HG03520 (cell line): ENCODE measurements at regions not wholly inside any gene's neighbourhood (a gene's known extent, or its start where the extent isn't known, plus 50 kb on each side); places are given as distances from the start of the nearest gene placed in this dataset.
"Not testable (repeated sequence)": the region's sequence is repeated elsewhere in the genome, so short reads cannot be mapped to it uniquely, and the experiment has no call there.

Experiments
- ATAC-seq: cut with Tn5 transposase; IDR thresholded peaks from one replicate; pipeline ENCODE4 v1.9.1; 2021; ENCODE audit warnings: mild to moderate bottlenecking, moderate library complexity; ENCODE audit not compliant: unreplicated experiment

GRCh38 chr3:127045435-127046045 lies 62.6 kb downstream of the PLXNA1 start:
- no peak for ATAC-seq

DNA sequence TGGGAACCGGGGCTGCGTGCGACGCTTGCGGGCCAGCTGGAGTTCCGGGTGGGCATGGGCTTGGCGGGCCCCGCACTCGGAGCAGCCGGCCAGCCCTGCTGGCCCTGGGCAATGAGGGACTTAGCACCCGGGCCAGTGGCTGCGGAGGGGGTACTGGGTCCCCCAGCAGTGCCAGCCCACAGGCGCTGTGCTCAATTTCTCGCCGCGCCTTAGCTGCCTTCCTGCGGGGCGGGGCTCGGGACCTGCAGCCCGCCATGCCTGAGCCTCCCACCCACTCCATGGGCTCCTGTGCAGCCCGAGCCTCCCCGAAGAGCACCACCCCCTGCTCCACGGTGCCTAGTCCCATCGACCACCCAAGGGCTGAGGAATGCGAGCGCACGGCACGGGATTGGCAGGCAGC lies 63.8 kb downstream of the PLXNA1 start:
- ATAC-seq = not testable (repeated sequence)

GRCh38 chr3:127049393-127049792 lies 66.5 kb downstream of the PLXNA1 start:
- no peak for ATAC-seq

- no peak for ATAC-seq
Measured at GRCh38 chr3:127050733-127051132, 67.8 kb downstream of the PLXNA1 start.

- ATAC-seq = no peak
Measured at GRCh38 chr3:127052121-127052561, 69.2 kb downstream of the PLXNA1 start.

DNA sequence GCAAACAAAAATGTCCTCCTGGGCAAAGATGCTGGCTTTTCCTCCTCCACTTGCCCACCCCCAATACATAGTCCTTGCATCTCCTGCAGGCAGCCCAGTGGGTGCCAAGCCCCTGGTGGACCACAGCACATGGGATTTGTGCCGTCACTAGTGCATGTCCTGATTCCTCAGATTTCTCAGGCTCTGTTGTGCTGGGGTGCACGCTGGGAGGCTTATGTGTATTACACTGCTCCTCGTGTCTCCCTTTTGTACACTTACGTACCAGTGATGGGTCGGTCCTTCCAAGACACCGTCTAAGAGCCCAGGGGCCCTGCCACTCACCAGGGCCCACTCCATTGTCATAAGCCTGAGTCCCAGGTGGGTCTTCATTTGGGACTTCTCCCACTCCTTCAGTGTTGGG lies 70.1 kb downstream of the PLXNA1 start:
- ATAC-seq = no peak

GRCh38 chr3:127053450-127053849 lies 70.5 kb downstream of the PLXNA1 start:
- no peak for ATAC-seq

- no peak for ATAC-seq
Measured at GRCh38 chr3:127053979-127054378, 71.1 kb downstream of the PLXNA1 start.

- no peak for ATAC-seq
Measured at GRCh38 chr3:127056281-127056680, 73.4 kb downstream of the PLXNA1 start.

DNA sequence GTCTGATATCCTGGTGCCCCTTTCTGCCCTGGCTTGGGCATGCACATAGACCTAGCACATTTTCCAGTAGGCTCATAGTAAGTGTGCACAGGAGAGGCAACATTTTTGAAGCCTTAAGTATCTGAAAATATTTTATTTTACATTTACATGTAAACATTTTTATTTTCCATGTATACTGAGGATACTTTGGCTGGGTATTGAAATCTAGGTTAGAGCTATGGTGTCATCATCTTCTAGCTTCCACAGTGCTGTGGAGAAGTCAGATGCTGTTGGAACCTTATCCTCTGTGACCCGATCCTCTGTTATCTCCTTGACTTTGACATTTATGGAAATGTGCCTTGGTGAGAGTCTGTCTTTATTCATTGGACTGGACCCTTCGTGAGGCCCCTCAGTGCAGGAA lies 74.1 kb downstream of the PLXNA1 start:
- ATAC-seq = no peak

DNA sequence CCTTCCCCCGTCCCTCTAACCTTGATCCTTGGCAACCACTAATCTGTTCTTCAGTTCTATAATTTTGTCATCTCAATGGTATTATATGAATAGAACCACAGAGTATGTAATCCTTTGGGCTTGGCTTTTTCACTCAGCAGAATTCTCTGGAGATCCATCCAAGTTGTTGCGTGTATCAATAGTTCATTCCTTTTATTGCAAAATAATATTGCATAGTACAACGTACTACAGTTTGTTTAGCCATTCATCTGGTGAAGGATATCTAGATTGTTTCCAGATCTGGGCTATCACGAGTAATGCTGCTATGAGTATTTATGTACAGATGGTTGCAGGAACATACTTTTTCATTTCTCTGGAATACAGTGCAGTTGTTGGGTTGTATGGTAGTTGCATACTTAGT lies 76.2 kb downstream of the PLXNA1 start:
- ATAC-seq = no peak

DNA sequence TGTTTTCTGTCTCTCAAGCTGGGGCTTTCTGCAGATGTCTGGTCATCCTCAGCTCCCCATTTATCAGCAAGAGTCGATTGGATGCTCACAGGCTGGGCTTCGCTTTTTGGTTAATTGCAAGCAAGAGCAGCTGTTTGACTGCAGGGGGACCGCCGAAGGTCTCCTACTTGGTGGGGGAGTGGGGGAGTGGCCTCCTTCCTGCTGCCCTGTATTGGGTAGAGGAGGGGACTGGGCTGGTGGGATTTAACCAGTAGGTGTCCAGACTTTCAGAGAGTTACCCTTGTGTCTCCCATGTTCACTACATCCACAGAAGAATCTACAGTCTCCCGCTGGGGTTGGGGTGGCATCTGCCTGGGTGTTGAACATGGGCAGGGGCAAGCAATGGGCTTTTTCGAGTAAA lies 78.7 kb downstream of the PLXNA1 start:
- ATAC-seq = no peak

DNA sequence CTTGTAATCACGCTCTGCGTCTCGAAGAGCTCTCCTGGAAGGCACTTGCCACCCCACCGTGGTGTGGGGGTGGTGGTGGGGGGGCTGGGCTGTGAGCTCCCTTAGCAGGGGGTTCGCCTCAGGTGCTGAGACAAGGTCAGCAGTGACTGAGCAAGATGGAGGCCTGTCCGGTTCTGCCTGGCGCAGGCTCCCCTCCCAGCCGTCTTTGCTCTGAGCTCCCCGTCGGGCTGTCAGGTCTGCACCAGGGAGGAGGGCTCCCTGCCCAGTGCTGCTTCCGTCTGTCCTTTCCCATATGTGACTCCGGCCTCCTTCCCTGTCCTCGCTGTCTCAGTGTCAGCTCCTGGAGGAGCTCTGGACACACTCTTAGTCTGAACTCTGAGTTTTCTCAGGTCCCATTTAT lies 80.0 kb downstream of the PLXNA1 start:
- no peak for ATAC-seq

- ATAC-seq = no peak
Measured at GRCh38 chr3:127063916-127064315, 81.0 kb downstream of the PLXNA1 start.

DNA sequence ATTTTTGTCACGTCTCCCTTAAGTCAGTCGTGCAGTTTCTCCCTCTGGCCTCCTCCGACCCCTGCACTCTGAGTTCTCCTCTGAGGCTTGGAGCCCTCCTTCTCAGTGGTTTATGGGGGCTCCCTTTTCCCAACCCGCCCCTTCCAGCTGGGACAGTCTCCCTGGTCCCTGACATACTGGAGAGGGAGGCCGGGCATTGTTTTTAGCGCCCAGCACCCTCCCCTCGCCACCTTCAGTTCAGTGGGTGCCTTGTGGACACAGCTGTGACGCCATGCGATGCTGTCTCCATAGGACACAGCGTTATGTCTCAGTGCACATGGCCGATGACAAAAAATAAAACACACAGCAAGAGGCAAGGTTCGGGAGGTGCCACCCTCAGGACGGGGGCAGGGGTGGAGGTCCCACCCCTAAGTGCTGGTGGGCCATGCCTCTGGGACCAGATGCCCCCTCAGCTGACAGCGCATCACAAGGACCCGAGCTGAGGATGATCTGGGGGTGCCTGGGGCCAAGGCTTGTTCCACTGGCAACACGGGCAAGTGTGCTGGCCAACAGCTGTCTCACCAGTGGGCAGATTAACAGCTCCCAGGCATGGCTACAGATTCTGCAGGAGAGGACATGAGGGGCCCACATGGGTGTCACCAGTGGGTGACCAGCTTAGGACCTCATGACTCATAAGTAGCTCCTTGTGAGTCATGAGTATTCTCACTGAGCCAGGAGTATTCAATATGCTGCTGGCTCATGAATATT lies 81.6 kb downstream of the PLXNA1 start:
- ATAC-seq = no peak

- ATAC-seq = no peak
Measured at GRCh38 chr3:127065138-127065427, 82.2 kb downstream of the PLXNA1 start.

DNA sequence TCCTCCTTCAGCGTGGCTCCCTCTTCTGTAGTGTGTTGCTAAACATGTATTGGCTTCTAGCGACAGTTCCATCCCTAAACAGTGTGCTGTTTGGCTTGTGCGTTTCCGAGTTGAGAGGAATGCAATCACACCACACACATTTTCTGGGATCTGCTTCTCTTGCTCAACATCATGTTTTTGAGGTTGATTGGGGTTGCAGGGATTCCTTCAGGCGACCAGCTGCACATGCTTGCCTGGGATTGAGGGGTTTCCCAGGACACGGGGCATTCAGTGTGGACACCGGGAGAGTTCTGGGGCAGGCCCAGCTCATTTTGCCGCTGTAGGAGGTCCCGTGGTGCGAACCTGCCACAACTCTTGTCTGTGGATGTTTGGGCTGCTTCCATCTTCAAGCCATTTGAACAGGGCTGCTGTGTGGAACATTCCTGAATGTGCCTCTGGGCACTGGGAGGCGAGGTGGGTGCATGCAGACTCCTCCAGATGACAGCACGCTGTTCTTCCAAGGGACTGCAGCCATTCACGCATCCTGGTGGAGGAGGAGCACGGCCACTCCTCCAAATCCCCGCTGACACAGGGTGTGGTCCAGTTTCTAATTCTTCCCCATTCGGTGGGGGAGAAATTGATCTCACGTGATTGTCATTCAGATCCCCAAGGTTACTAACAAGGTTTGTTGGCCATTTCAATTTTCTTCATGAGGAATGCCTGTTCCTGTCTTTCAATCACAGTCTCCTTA lies 82.8 kb downstream of the PLXNA1 start:
- ATAC-seq = no peak

DNA sequence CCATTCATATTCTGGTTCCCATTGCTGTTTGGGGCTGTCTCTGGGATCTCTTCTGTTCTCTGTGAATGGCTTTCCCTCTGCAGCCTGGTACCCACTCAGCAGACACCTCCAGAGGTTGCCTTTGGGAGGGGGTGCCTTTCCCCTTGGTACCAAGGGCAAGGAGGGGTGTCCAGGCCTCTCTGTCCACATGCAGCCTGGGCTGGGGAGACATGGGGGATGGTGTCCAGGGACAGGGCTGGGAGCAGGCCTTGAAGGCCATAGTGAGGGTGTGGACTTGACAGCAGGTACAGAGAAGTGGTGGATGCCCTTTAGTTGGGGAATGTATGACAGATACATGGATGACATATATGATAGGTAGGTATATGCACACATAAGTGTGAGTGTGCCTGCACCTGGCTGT lies 83.7 kb downstream of the PLXNA1 start:
- no peak for ATAC-seq

DNA sequence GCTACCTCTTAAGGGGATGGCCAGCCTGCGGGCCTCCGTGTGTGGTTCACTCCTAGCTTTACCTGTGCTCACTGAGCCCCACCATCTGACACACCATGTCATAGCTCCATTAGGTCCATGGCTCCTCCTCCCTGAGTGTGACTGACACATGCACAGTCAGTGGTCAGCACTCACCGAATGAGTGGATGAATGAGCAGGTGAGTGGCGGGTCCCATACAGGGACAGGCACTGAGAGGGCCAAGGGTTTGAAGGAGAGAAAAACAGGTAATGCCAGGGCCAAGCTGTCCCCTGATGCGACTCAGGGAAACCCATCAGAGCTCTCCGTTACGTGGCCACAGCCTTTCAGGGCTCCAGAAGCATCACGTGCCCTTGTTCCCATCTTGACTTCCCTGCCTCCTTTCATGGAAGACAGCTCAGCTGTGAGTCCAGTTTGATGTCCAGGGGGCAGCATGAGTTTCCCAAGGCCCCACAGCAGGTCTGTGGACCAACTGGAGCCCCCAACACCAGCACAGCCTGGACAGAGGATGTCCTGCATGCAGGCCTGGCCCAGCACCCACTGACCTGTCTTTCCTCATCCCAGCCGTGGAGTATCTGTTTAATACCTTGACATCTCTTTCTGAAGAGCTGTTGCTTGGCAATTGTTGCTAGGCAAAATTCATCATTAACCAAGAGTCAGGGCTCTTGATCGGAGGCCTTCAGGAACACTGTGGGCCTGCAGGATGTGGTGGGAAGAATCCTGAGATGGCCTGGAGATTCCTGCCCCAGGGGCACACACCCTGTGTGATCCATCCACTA lies 84.4 kb downstream of the PLXNA1 start:
- no peak for ATAC-seq

GRCh38 chr3:127068111-127068810 lies 85.3 kb downstream of the PLXNA1 start:
- no peak for ATAC-seq

- ATAC-seq = no peak
Measured at GRCh38 chr3:127068871-127069270, 86.0 kb downstream of the PLXNA1 start.
